ENCODE measurements at regions not wholly inside any gene's neighbourhood (a gene's known extent, or its start where the extent isn't known, plus 50 kb on each side); places are given as distances from the start of the nearest gene placed in this dataset.

DNA sequence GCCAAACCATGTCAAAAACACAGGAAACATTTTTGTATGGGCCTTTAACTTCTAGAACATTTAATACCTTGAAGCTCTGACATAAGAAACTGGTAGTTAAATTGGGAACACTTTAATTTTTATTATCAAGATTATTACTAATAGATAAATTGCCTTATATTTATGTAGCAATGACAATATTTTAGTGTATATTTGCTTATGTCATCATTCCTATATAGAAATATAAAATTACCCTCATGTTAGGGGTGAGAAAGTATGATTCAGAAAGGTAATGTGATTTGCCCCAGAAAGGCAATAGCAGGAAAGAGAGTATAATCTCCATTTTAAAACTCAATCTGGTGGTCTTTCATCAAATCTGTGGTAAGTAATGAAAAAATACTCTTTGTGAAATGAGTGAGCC, 147.4 kb downstream of the IL15 start:
- no peak for DNase-seq

- no peak for DNase-seq
These were observed 150.6 kb downstream of the IL15 start for GRCh38 chr4:141786946-141787345.

DNA sequence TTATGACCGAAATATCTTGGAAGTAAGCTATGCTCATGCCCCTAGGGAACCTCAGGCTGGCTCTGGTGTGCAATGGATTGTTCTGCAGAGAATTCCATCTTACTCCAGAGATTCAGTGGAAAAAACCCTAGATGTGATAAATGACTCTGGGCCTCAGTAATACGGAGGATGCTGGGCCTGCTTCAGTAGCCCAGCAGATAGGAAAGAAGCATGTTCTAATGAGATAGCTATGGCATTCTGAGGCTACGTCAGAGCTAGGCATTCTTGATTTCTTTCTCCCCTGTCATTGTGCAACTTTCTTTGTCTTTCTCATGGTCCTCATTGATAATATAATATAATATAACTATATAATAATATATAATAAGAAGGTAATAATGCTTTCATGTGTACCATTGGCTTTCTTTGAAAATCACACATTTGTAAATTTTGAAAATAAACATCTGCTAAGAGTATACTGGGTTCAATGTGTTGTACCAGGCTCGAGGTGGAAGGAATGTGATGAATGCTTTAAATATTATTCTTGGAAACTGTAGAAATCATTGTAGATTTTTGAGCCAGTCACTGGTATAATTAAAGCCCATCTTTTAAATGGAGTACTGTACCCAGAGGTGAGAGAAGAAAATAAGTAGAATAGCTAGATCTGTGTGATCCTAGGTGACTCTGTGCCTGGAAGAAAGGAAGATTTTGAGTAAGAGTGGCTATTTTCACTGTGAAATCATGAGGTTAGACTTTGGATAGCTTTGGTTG, 152.0 kb downstream of the IL15 start:
- no peak for DNase-seq

- DNase-seq, result no peak
These were observed 153.3 kb downstream of the IL15 start for GRCh38 chr4:141789716-141790115.

- DNase-seq, result no peak
These were observed 155.8 kb downstream of the IL15 start for GRCh38 chr4:141792164-141792563.

GRCh38 chr4:141797966-141798365, 161.6 kb downstream of the IL15 start:
- no peak for DNase-seq

DNA sequence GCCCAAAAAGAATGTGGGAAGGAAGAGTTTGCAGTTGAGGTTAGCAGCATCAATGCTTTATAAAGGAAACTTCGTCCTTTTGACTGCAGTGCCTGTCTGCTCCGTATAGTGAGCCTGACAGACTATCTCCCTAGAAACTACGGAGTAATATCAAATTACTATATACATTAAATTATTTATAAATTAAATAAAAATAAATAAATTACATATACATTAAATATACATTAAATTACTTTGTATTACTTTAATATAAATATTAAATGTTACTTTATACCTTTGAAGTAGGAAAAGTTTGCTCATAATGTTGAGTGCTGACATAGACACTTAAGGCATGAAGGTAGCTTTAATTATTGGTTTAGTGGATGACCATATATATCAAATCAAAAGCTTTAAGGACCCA, 165.2 kb downstream of the IL15 start:
- no peak for DNase-seq

GRCh38 chr4:141802333-141802732, 165.9 kb downstream of the IL15 start:
- no peak for DNase-seq

DNA sequence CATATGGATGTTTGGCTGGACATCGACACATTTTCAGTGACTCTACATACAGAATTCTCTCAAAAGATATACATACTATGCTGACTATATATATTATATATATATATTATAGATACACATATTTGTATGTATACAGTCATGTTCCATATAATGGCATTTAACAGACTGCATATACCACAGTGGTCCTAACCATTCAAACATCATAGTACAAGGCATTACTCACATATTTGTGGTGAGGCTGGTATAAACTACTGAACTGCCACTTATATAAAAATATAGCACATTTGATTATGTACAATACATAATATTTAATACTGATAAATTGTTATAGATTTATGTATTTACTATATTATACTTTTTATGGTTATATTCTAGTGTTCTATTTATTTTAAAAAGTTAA, 168.5 kb downstream of the IL15 start:
- no peak for DNase-seq

GRCh38 chr4:141807103-141807891, 170.9 kb downstream of the IL15 start:
- no peak for DNase-seq

DNA sequence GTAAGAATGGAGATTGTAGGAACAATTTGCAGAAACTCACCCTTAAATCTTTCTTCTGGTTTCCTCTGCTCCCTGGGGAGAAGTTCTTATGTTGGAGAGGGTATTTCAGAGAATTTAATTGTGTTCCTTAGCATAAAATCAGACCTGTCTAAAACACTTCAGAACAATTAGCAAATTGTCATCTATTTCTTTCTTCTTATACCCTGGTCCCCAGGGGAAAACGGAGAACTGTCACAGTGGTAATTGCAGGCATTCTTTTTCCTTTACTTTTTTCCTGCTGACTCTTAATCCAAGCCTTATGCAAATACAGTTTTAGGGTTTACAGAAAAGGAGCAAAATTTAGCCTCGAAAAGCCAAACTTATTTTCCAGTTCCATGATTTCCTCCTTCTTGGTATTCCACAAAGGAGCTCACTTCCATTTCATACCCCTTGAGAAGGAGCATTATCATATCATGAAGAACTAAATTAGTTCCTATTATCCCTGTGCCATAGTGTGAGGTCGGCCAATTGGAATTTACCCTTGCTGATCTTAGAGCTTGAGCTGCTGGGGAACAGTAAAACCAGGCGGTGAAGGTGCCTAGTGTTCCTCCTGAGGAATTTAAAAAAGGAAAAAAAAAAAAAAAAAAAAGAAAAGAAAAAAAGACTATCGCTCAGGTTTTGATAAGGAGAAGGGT, 173.8 kb downstream of the IL15 start:
- no peak for DNase-seq

DNA sequence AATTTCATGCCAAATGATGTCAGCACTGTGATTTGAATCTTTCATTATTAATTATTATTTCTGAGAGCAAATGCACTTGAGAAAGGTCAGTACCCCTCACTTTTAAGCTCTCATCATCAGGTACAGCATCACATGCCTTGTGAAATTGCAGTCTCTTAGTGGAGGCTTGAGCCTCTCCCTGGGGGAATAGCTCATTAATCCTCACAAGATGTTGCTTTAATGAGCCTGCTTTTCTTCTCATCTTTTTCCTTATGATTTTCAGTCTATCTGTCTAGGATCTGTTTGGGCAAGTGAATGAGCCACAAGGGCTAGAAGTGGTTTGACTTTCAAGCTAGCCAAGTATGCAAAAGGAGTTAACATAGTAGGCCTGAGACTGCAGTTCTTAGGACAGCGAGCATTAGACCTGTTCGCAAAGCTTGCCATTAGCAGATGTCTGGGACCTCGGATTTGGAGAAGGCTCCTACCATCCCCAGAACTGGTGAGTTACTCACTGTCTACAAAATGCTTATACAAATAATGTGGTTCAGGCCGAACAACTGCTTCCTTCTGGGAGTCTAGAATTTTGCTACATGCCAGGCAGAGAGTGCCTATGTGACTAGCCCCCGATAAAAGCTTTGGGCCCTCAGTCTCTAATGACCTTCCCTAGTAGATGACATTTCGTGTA, 174.5 kb downstream of the IL15 start:
- no peak for DNase-seq

GRCh38 chr4:141812158-141812557, 175.8 kb downstream of the IL15 start:
- DNase-seq, result no peak

DNA sequence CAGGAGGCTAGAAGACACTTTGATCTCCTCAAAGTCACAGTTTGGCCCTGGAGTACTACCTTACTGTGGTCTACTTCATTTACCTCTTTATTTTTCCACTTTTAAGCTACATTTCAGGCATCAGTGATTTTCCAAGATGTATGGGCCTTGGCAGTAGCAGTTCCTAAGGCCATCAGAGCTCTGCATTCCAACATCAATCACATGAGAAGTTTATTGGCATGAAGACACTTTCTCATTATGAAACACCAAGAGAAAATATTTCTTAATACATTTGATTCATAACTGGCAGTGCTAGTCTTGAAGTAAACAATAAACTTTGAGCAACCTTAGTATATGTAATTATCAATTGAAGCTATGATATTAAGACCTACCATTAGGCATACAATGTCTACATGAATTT, 178.1 kb downstream of the IL15 start:
- no peak for DNase-seq

DNA sequence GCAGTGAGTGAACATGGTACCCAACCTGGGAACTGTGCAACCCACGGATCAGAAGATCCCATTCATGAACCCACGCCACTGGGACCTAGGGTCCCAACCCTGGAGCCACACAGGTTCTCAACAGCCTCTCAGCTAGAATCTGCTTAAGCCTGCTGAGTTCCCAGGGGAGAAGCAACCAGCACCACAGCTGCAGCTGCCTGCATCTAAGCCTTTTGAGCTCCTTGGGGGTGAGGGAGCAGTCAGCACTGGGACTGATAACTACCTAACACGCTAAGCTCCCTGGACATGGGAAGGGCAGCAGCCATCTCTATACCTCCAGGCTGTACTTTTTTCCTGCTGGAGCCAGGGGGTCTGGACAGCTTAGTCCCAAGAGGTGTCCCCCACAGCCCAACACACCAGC, 179.3 kb downstream of the IL15 start:
- DNase-seq, result no peak

DNA sequence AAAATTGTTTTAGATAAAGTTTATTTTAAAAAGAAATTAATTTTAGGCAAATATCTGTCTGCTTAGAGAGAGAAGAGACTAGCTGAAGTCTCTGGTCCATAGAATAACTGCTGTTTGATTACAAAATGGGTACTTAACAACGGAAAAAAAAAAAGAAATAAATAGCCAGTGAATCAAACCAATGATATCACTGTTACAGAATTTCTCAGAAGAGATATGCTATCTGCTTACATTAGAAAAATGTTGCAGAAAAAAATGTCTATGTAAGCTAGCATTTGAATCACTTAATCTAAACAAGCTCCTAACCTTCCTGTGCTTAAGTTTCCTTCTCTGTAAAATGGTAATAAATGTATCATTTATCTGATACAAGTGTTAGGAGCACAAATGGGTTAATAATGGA, 189.9 kb downstream of the IL15 start:
- DNase-seq, result no peak

DNA sequence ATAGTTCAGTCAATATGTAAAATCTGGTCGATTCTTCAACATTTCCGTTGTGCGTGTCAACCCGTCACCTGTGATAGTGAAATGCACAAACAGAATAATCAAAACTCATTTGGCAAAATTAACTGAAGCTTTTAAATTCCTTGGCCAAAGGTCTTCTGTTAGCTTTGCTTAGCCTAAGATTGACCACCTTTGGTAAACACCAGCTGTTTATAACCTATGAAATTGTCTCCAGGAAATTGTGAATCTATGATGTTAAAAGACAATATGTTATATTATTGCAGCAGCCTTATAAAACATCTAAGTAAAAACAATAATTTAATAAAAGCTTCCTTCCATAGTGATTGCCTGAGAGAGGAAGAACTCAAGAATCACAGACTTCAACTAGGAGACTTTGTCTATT, 196.8 kb downstream of the IL15 start:
- no peak for DNase-seq

GRCh38 chr4:141840299-141840986, 204.1 kb downstream of the IL15 start:
- no peak for DNase-seq

- DNase-seq, result no peak
These were observed 206.8 kb downstream of the IL15 start for GRCh38 chr4:141843136-141843535.

DNA sequence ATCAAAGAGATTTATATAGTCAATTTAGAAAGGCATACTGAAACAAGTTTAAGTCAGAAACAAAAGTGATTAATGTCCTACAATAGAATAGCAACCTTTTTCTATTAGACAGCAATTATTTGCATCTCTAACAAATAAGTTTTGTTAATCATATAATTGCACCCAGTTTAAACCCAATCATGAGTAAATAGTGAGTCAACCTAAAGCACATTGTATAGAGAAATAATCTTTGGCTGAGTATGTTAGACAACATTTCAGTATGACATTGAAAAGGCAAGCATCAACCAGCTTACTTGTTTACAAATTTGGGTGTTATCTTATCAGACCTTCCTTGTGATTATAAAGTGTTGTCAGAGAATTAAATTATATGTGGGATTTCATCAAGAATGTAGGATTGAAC, 209.5 kb downstream of the IL15 start:
- DNase-seq, result no peak

- no peak for DNase-seq
These were observed 213.0 kb downstream of the IL15 start for GRCh38 chr4:141849367-141849766.

DNA sequence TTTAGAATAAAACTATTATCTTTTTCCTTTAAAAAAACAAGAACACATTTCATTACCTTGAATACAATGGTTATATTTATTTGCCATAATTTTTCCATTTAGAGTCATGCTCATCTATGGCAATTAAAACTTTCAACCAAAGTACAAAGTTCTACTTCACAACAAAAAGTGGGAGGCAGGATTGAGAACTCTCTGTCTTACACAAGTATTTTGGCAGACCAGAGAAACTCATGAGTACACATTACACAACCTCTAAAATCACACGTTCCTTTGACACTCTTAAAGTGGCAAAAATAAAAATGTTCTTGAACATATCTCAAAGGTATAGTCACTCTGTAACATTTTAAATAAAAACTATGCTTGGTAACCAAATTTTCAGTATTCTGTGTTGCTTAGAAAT, 213.4 kb downstream of the IL15 start:
- no peak for DNase-seq
